HG02885 (cell line): ENCODE measurements at regions not wholly inside any gene's neighbourhood (a gene's known extent, or its start where the extent isn't known, plus 50 kb on each side); places are given as distances from the start of the nearest gene placed in this dataset.

Source experiments
- ATAC-seq: cut with Tn5 transposase; IDR thresholded peaks from one replicate; pipeline ENCODE4 v1.9.1; 2021; ENCODE audit warnings: mild to moderate bottlenecking; ENCODE audit not compliant: unreplicated experiment, poor library complexity

DNA sequence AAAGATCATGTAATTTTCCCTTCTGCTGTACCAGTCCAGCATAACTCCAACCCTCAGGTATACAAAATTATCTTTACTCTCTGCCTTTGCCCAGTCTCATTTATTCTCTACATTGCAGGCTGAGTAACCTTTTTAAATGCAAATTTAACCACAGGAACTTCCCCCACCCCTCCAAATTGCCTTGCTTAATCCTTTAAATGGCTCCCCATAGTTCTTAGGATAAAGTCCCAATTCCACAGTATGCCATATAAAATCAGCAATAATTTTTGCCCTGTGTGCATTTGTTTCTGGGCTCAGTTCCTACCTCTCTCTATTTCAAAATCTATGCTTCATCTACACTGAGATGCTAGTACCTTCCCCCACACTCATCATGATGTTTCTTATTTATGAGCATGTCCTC, 879.7 kb downstream of the RPA4 start:
- ATAC-seq, result no peak

DNA sequence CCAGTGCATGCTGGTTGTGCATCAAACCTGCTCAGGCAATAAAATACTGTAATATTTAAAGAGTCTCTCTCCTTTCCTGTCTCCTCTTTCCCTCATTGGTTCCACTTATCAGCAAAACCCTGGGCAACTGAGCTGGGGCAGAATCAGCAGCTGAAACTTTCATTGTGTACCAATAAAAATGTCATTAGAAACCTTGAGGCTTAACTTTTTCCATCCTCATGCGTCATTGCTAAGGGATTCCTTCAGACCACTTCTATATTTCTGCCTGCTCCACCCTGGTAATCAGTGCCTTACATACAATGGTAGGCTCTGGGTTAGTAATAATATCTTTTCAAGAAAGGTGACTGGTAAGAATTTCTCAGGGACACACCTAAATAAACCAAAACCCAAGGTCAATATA, 880.3 kb downstream of the RPA4 start:
- ATAC-seq, result no peak

- no peak for ATAC-seq
Measured at GRCh38 chrX:97766501-97767095, 882.9 kb downstream of the RPA4 start.

DNA sequence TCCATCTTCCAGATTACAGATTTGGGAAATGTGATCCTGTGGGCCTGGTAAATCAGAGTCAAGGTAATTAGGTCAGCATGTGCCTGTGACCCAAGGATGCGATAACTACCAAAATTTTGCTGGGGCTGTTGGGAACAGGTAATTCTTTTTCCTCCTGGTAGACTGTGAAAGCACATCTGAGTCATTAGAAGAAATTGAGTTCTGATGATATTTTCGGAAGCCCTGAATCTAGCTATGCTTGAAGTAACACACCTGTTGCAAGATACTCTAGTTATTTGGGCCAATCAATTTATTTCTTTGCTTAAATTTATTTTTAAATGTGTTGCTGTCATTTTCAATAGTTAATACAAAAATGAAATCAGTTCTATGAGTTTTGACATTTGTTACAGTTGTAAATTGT, 903.6 kb downstream of the RPA4 start:
- peak; percentile 43 for ATAC-seq

- peak; percentile 50 for ATAC-seq
Measured at GRCh38 chrX:97787849-97788248, 904.1 kb downstream of the RPA4 start.

DNA sequence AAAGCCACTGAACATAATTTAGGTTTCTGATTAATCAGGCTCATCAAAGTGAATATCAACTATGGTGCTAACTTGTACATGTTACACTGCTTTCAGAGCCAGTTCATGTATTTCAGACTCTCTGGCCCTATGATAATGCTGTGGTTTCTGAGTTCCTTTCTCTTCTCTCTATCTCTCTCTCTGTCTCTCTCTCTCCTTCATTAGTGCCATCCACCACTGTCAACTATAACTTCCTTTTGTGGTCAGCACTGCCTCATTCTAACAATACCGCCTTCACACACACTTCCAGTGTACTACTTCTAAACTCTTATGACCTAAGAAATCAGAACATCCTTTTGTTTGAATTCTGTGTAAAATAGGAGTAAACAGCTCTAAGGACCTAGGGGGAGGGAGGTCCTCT, 907.1 kb downstream of the RPA4 start:
- ATAC-seq, result peak; percentile 63

DNA sequence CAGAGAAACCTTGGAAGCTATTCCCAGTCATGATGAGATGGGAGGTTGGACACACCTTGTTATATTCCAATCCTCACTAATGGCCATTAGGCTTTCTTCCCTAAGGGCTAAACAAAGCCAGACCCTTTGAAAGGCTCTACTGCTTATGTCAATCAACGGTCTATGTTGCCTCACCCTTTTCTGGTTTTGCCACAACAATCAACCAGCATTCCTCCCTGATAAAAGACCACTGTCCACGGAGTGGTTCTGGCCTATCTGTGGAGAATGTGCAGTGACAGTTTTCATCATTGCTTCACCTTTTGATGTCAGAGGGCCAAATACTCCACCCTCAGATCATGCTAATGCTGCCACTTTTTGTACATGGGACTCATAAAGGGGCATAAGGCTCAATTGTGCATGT, 913.4 kb downstream of the RPA4 start:
- no peak for ATAC-seq

DNA sequence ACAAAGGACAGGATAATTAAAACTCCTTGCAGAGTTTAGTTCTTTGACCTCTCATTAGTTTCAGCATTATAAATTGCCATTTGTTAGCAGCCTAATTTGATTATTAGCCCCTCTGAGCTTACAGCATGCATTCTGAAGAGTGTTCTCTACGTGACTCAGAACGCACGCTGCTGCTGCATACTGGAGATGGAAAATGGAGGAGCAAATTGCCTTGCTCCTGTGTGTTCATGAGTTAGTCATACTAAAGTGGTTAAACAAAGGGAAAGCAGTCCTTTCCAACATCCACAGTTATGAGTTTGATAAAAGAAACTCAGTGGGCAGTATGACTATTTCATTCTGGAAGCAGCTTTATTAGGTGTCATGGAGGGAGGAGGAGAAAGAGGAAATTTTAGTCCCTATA, 922.5 kb downstream of the RPA4 start:
- ATAC-seq, result no peak

DNA sequence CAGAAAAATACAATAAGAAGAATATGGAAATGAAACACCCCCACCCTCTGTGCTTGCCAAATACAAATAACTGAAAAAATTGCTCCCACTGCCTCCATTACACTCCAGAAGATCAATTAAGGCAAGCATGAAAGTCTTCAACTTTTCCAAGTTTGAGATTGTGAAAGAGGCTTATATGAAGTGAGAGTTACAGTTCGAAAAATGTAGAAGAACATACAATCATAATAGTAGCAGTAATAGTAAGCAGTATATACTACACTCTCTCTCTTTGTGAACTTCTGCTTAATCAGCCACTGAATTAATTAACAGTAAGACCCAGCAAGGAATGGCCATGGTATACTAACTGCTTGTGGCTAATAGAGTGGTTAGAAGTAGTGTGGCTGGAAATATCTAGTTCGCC, 923.2 kb downstream of the RPA4 start:
- ATAC-seq, result no peak

- no peak for ATAC-seq
Measured at GRCh38 chrX:97820170-97820569, 936.5 kb downstream of the RPA4 start.

DNA sequence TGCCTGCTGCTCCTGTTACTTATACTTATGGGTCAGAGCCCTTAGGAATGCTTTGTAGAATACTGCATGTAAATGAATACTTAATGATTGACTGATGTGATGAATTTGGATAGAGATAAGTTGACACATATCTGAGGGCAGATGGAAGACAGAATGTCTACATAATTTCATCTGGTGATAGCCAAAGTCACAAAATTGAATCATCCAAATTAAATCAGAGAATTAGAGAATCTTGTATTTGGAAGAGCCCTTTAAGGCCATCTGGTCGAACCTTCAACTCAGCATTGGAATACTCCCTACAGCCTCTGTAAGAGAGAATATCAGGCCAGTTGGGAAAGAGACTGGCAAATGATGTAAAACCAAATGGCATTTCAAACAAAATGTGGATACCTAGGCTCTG, 944.8 kb downstream of the RPA4 start:
- no peak for ATAC-seq

DNA sequence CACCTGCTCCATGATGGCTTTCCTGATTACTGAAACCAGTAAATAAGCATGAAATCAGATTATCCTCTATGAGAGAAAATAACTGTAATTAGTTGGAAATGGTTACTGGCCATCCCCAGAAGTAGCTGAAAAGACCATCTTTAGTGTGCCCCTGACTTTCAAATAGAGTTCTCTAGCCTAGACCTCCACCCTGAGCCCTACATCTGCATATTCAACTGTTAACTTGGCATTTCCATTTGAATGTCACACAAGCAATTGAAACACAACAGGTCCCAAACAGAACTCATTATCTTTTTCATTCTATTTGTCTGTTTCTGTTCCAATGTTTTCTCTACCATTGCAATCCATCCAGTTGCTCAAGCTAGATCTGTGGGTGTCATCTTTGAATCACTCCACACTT, 952.3 kb downstream of the RPA4 start:
- no peak for ATAC-seq

DNA sequence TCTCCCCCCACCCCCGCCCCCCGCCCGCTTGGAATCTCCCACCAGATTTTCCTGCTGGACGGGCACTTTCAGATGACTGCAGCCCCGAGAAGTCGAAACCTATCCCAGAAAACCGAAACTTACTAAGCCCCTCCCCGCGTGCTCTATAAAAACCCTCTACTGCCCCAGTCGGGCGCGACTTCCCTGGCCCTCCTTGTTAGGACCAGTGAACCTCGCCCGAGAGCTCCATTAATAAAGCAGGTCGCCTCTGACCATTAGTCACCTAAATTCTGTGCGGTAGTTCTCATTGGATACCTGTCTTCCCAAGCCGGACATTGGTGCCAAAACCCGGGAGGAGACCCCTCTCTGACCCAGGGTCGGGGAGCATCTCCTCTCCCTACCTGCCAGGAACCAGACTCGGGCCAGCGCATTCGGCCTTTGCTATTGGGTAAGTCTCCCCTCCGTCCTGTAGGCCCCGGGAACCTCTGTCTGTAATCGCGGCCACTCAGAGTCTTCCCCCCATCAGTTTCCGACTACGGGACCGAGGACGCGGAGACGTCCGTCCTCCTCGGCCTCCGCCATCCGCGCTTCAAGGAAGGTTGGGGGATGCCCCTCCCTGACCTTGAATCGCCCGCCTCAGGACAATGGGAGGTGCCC, 958.0 kb downstream of the RPA4 start:
- ATAC-seq, result no peak

DNA sequence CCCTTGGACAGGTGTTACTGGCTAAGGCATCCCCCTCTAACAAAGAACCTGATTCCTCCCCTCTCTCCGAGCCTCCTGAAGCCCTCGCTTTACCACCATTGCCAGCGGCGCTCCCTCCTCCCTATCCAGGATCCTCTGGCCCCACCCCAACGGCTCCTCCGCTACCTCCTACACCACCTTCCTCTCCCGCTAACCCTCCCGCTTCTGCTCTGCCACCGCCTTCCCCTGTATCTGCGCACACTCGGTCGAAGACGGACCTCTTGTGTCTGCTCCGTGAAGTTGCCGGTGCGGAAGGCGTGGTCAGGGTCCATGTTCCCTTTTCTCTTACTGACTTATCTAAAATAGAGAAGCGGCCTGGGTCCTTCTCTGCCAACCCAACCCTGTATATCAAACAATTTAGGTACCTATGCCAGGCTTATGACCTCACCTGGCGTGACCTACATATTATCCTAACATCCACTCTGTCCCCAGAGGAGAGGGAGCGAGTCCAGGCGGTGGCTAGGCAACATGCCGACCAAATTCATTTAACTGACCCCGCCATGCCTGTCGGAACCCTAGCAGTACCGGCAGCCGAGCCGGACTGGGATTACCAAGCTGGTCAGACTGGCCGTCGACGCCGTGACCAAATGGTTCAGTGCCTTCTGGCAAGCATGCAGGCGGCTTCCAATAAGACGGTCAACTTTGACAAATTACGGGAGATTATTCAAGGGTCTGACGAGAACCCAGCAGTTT, 958.9 kb downstream of the RPA4 start:
- no peak for ATAC-seq

- no peak for ATAC-seq
Measured at GRCh38 chrX:97843200-97843811, 959.6 kb downstream of the RPA4 start.

DNA sequence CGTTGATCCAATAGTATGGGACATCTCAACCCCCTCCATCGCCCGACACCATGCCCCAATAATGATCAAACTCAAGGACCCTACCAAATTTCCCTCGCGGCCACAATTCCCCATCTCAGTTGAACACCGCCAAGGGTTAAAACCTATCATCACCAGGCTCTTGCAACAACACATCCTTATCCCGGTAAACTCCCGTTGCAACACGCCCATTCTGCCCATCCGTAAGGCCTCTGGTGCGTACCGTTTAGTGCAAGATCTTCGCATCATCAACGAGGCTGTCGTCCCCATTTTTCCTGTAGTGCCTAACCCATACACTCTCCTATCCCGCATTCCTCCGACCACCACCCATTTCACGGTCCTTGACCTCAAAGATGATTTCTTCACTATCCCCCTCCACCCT, 960.5 kb downstream of the RPA4 start:
- ATAC-seq, result no peak

GRCh38 chrX:97844943-97845342, 961.2 kb downstream of the RPA4 start:
- no peak for ATAC-seq

- no peak for ATAC-seq
Measured at GRCh38 chrX:97845451-97845850, 961.7 kb downstream of the RPA4 start.

GRCh38 chrX:97846228-97846627, 962.5 kb downstream of the RPA4 start:
- no peak for ATAC-seq

DNA sequence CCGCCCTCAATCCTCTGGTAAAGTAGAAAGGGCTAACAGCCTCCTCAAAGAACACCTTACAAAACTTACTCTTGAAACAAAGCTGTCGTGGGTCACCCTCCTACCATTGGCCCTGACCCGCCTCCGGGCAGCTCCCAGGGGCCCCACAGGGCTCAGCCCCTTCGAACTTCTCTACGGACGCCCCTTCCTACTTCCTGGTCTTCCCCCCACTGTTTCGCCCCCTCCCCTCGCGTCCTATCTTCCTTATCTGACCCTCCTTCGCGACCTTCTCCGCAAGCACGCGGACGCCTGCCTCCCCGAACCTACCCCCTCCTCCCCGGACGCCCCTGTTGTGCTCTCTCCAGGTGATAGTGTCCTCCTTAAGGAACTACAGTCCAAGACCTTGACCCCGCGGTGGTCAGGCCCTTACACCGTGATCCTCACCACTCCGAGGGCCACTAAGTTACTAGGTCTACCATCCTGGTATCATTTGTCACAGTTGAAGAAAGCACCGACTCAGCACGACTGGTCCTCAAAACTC, 963.1 kb downstream of the RPA4 start:
- no peak for ATAC-seq
